Bronchial epithelial cell (primary cell): ENCODE measurements at regions not wholly inside any gene's neighbourhood (a gene's known extent, or its start where the extent isn't known, plus 50 kb on each side); places are given as distances from the start of the nearest gene placed in this dataset.
"Not testable (repeated sequence)": the region's sequence is repeated elsewhere in the genome, so short reads cannot be mapped to it uniquely, and the experiment has no call there.

Experiments
- DNase-seq: peaks from one replicate; pipeline ENCODE4 v3.0.0-alpha.2; 2010; ENCODE audit warnings: low read depth
- FAIRE-seq: peaks from 2 replicates; lab custom pipeline; 2011; peaks lifted over from hg19 to GRCh38; lab: Jason Lieb, UNC
- H3K27me3 ChIP-seq: 2 replicates; pipeline ENCODE4 v1.5.1; 2011; ENCODE audit warnings: low read length; ENCODE audit not compliant: control insufficient read depth, insufficient read depth
- H3K36me3 ChIP-seq: 2 replicates; pipeline ENCODE4 v1.5.1; 2011; ENCODE audit warnings: low read length; ENCODE audit not compliant: control insufficient read depth, insufficient read depth
- H3K4me3 ChIP-seq: 2 replicates; pipeline ENCODE4 v1.5.1; 2011; ENCODE audit warnings: mild to moderate bottlenecking, low read depth, low read length, control low read depth
- TF ChIP-seq, protein P1 (sequence below): IDR thresholded peaks from 2 replicates; pipeline ENCODE4 v1.5.1; 2011; ENCODE audit warnings: mild to moderate bottlenecking, moderate library complexity, low read length, control low read depth, inconsistent platforms; ENCODE audit not compliant: insufficient read depth, severe bottlenecking

DNA sequence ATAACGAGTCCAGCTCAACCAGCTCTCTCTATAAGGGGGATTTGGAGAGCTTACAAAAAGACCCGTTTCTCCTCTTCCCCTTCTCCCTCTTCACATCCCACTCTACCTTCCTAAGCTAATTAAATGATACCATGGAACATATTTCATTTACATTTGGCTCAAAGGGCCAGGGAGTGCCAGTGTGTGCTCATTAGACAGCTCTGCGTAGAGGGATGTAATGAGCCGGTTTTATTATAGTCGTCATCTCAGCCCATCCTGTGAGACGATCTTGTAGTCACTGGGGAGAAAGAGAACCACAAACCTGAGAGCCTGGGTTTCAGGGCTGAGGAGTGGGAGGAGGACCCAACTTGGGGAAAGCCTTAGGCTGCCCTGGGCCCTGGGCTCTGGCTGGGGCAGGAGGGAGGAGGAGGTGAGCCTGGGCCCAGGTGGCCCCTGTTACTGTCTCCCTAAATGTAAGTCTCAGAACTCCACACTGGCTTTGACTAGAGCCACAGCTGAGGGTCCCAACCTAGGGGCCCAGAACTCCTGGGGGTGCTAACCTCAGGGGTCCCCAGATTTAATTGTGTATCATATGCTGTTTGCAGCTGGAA lies 354.6 kb downstream of the MATN1 start:
- TF ChIP-seq, protein P1, sequence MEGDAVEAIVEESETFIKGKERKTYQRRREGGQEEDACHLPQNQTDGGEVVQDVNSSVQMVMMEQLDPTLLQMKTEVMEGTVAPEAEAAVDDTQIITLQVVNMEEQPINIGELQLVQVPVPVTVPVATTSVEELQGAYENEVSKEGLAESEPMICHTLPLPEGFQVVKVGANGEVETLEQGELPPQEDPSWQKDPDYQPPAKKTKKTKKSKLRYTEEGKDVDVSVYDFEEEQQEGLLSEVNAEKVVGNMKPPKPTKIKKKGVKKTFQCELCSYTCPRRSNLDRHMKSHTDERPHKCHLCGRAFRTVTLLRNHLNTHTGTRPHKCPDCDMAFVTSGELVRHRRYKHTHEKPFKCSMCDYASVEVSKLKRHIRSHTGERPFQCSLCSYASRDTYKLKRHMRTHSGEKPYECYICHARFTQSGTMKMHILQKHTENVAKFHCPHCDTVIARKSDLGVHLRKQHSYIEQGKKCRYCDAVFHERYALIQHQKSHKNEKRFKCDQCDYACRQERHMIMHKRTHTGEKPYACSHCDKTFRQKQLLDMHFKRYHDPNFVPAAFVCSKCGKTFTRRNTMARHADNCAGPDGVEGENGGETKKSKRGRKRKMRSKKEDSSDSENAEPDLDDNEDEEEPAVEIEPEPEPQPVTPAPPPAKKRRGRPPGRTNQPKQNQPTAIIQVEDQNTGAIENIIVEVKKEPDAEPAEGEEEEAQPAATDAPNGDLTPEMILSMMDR, result no peak
- DNase-seq (no peak), FAIRE-seq (no peak)
- Histone ChIP-seq H3K27me3 (no peaks in the 10 kb centered on the region), H3K4me3 (no peak overlapping the region), H3K36me3 (no peaks in the 10 kb centered on the region)

GRCh38 chr1:30366911-30367310 lies 356.5 kb downstream of the MATN1 start:
- FAIRE-seq (no peak), DNase-seq (no peak)
- TF ChIP-seq, protein P1, result no peak
- H3K36me3 ChIP-seq, result no peaks in the 10 kb centered on the region
- H3K27me3 ChIP-seq, result no peaks in the 10 kb centered on the region
- H3K4me3 ChIP-seq, result no peak overlapping the region

GRCh38 chr1:30366199-30366598 lies 357.2 kb downstream of the MATN1 start:
- Histone ChIP-seq H3K36me3 (no peaks in the 10 kb centered on the region), H3K27me3 (no peaks in the 10 kb centered on the region), H3K4me3 (no peak overlapping the region)
- no peak for FAIRE-seq
- TF ChIP-seq, protein P1, result no peak
- no peak for DNase-seq

GRCh38 chr1:30365596-30365995 lies 357.8 kb downstream of the MATN1 start:
- Histone ChIP-seq H3K4me3 (no peak overlapping the region), H3K27me3 (no peaks in the 10 kb centered on the region), H3K36me3 (no peaks in the 10 kb centered on the region)
- FAIRE-seq (no peak), DNase-seq (no peak)
- TF ChIP-seq, protein P1, result no peak

- TF ChIP-seq, protein P1, result no peak
- no peak for FAIRE-seq
Measured at GRCh38 chr1:30363031-30363430, 360.4 kb downstream of the MATN1 start.

GRCh38 chr1:30362603-30362990 lies 360.8 kb downstream of the MATN1 start:
- DNase-seq, result no peak
- TF ChIP-seq, protein P1, result no peak
- no peak overlapping the region for H3K4me3 ChIP-seq
- no peak for FAIRE-seq
- H3K27me3 ChIP-seq, result no peaks in the 10 kb centered on the region
- no peaks in the 10 kb centered on the region for H3K36me3 ChIP-seq

More at GRCh38 chr1:30363031-30363430, 360.4 kb downstream of the MATN1 start:
- H3K36me3 ChIP-seq, result no peaks in the 10 kb centered on the region
- no peaks in the 10 kb centered on the region for H3K27me3 ChIP-seq
- no peak for DNase-seq
- no peak overlapping the region for H3K4me3 ChIP-seq

- FAIRE-seq, result peak; percentile 89
- DNase-seq, H3K4me3 ChIP-seq, H3K27me3 ChIP-seq, H3K36me3 ChIP-seq: not testable (repeated sequence)
Measured at GRCh38 chr1:30361890-30362602, 361.3 kb downstream of the MATN1 start.
